Stimulated activated effector memory CD8-positive, alpha-beta T cell treated with anti-CD3 and anti-CD28 coated beads, Interleukin-12 subunit alpha, Interleukin-12 subunit beta, amount 100 ng/mL, for 72 hours (primary cell): ENCODE measurements at regions not wholly inside any gene's neighbourhood (a gene's known extent, or its start where the extent isn't known, plus 50 kb on each side); places are given as distances from the start of the nearest gene placed in this dataset.

Source experiments
- ATAC-seq: fragments of 150-1000 bp; cut with Tn5 transposase; 2 replicates; pipeline ENCODE4 v1.10.0; 2021
- DNase-seq, 2 donors: peaks; one replicate each; pipeline ENCODE4 v3.0.0; 2021 to 2022; ENCODE audit warnings: low spot score in 2 of 2
- H3K27ac Mint-ChIP-seq: one replicate; pipeline ENCODE4 v1.8.0; 2022; ENCODE audit warnings: mild to moderate bottlenecking, mixed read lengths
- H3K36me3 Mint-ChIP-seq: one replicate; pipeline ENCODE4 v1.8.0; 2022; ENCODE audit warnings: mild to moderate bottlenecking, mixed read lengths
- H3K4me1 Mint-ChIP-seq: one replicate; pipeline ENCODE4 v1.8.0; 2022; ENCODE audit warnings: mixed read lengths
- H3K4me3 Mint-ChIP-seq: one replicate; pipeline ENCODE4 v1.8.0; 2022; ENCODE audit warnings: mild to moderate bottlenecking, mixed read lengths
- H3K9me3 Mint-ChIP-seq: one replicate; pipeline ENCODE4 v1.8.0; 2022; ENCODE audit warnings: mixed read lengths

DNA sequence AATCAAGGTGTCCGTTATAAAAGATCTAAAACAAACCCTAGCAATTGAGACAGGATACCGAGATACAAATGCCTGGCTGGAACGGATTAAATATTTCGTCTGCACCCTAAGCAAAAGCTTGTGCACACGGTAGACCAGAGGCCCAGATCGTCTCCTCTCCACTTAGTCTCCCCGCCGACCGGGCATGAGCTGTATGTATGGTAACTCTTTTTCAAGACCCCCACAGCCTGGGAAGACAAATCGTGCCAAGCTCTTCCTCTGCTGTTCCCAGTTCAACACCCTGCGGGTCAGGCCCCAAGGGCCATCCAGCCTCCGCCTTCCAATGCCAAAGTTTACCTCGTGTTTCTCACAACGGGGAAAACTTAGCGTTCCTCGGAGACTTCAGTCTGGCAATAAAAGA lies 285.7 kb upstream of the GALNT17 start:
- Mint-ChIP-seq H3K27ac (no peak overlapping the region), H3K9me3 (peaks cover 17% of the 10 kb centered on the region)

DNA sequence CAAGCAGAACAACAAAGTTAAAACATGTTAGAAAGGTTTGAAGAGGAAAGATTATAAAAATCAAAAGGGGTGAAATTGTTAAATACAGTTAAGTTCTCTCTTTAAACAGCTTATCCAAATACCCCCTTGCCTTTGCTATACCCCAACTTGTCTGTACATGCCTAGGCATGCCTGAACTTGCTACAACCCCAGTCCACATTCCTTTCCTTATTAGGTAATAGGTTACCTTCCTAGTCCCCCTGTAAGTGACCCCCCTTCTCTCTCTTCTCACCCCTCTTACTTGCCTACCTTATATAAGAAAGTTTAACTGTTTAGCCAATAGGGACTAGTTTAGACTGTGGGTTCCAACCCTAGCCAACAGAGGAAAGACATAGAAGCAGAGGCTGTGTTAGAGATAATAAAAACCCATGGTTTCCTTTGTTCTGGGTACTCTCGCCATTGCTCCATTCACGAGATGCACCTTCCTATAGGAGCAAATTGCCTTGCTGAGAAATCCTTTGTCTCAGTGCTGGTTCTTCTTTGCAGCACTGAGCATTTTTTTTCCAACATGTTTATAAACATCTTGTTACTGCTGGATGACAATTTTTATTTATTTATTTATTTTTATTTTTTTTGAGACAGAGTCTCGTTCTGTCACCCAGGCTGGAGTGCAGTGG lies 282.2 kb upstream of the GALNT17 start:
- Mint-ChIP-seq H3K36me3 (no peaks in the 10 kb centered on the region), H3K9me3 (peaks cover 16% of the 10 kb centered on the region), H3K4me1 (peaks cover 6% of the 10 kb centered on the region), H3K4me3 (no peak overlapping the region), H3K27ac (no peak overlapping the region)
- ATAC-seq (no peak), DNase-seq (no peak)

More for the DNA sequence above, 285.7 kb upstream of the GALNT17 start:
- Mint-ChIP-seq H3K36me3 (no peaks in the 10 kb centered on the region), H3K4me3 (no peak overlapping the region), H3K4me1 (peaks cover 6% of the 10 kb centered on the region)
- DNase-seq = no peak
- no peak for ATAC-seq

DNA sequence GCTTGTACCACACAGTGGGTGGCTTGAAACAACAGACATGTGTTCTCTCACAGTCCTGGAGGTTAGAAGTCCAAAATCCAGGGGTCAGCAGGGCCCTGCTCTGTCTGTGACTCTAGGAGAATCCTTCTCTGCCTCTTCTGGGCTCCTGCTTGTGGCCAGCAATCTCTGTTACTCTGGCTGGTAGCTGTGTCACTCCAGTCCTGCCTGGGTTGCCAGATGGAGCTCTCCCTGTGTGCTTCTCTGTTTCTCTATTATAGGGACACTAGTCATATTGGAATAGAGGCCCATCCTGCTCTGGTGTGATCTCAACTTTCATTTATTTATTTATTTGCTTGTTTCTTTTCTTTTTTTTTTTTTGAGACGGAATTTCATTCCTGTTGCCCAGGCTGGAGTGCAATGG lies 276.6 kb upstream of the GALNT17 start:
- H3K4me1 Mint-ChIP-seq = no peaks in the 10 kb centered on the region
- DNase-seq = no peak
- no peak for ATAC-seq
- H3K36me3 Mint-ChIP-seq = no peaks in the 10 kb centered on the region
- H3K27ac Mint-ChIP-seq = no peak overlapping the region
- no peaks in the 10 kb centered on the region for H3K9me3 Mint-ChIP-seq
- H3K4me3 Mint-ChIP-seq = no peak overlapping the region

DNA sequence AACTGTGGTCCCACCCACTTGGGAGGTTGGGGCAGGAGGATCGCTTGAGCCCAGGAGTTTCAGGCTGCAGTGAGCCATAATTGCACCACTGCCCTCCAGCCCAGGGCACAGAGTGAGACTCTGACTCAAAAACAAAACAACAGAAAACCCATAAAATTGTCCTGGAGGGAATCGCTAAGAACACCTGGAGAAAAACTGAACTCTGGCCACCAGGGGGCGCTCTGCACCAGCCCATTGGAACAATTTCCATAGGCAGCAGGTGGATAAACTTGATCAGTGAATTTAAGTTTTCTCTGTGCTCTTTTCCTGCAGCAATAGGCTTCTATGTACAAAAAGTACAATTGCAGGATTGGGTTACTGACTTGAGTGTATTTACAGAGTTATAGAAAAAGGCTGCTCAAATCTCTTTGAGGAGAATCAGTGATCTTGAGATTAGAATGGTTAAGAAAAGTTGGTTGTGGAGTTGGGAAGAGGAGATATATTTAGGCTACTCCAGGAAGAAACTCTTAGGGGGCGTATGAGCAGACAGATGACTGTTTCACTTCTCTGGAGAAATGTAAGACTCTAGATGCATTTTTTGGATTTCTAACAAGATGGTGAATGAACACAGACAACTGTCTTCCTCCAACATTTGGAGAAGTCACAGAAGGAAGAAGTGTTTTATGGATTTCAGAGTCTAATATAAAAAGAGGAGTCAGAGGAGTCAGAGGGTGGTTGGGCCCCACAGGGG lies 274.9 kb upstream of the GALNT17 start:
- DNase-seq (peak; percentile 44 to 79), ATAC-seq (no peak)
- no peaks in the 10 kb centered on the region for H3K4me1 Mint-ChIP-seq
- H3K4me3 Mint-ChIP-seq = no peak overlapping the region
- no peaks in the 10 kb centered on the region for H3K36me3 Mint-ChIP-seq
- H3K9me3 Mint-ChIP-seq = no peaks in the 10 kb centered on the region
- no peak overlapping the region for H3K27ac Mint-ChIP-seq

DNA sequence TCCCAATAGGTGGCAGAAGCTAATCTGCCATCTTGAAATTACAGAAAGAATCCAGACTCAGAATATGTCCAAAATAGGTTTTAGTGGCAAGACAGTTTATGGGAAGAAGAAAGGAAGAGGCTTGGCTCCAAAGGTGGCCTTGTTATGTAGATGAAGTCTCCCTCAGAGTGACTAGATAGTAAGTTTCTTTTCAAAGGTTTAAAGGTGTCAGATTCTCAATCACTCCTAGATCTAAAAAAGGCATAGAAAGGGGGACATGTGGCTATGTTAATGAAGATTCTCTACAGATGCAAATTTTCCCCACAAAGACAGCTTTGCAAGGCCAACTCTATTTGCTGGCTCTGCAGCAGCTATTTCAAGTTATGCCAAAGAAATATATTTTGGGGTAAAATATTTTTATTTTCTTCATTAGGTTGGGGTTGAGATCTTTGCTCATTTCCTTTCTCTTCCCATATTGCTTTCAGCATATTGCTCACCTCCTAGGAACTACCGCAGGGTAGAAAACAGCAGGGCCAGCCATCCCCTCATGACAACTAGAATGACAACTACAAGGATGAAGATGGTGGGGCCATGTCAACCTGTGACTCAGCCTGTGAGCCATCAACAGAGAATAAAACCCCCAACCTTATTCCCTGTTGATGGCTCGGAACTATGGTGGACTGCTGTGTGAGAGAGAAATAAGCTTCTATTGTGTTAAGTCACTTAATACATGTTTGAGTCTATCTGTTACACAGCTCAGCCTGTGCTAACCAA lies 274.0 kb upstream of the GALNT17 start:
- peaks cover 4% of the 10 kb centered on the region for H3K9me3 Mint-ChIP-seq
- H3K4me3 Mint-ChIP-seq = no peak overlapping the region
- no peak overlapping the region for H3K27ac Mint-ChIP-seq
- no peak for DNase-seq
- H3K36me3 Mint-ChIP-seq = no peaks in the 10 kb centered on the region
- H3K4me1 Mint-ChIP-seq = no peaks in the 10 kb centered on the region
- ATAC-seq = no peak

DNA sequence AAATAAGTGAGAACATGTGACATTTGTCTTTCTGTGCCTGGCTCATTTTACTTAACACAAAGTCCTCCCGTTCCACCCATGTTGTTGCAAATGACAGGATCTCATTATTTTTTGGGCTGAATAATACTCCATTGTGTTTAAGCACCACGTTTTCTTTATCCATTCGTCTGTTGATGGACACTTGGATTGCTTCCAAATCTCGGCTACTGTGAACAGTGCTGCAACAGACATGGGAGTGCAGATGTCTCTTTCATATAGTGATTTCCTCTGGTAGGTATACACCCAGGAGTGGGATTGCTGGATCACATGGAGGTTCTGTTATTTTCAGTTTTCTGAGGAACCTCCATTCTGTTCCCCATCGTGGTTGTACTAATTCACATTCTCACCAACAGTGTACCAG lies 264.4 kb upstream of the GALNT17 start:
- DNase-seq (no peak), ATAC-seq (no peak)
- Mint-ChIP-seq H3K4me1 (no peaks in the 10 kb centered on the region), H3K4me3 (no peak overlapping the region), H3K27ac (no peak overlapping the region), H3K36me3 (no peaks in the 10 kb centered on the region), H3K9me3 (peaks cover 8% of the 10 kb centered on the region)

DNA sequence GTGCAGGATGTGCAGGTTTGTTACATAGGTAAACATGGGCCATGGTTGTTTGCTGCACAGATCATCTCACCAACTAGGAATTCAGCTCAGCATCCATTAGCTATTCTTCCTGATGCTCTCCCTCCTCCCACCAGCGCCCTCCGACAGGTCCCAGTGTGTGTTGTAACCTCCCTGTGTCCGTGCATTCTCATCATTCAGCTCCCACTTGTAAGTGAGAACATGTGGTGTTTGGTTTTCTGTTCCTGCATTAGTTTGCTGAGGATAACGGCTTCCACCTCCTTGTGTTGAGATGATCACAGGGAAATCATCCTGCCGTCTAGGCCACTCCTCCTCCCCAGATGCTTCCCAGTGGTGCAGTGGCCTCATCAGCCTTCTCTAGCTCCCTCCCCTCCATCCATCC lies 261.6 kb upstream of the GALNT17 start:
- H3K4me3 Mint-ChIP-seq = no peak overlapping the region
- H3K4me1 Mint-ChIP-seq = no peaks in the 10 kb centered on the region
- ATAC-seq = no peak
- no peaks in the 10 kb centered on the region for H3K36me3 Mint-ChIP-seq
- peaks cover 6% of the 10 kb centered on the region for H3K9me3 Mint-ChIP-seq
- no peak for DNase-seq
- H3K27ac Mint-ChIP-seq = no peak overlapping the region

DNA sequence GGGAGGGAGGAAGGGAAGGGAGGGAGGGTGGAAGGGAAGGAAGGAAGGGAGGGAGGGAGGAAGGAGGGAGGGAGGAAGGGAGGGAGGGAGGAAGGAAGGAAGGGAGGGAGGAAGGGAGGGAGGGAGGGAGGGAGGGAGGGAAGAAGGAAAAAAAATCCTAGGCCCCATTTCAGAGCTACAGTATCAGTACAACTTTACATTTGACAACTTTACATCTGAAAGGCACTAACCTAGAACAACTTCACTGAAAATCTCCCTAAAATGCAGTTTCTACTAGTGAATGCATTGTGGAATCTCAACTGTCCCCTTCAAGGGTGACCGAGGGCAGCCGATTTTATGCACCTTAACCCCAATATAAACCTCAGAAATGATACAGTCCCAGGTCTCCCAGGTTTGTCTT lies 259.8 kb upstream of the GALNT17 start:
- H3K4me3 Mint-ChIP-seq = no peak overlapping the region
- no peak for DNase-seq
- H3K27ac Mint-ChIP-seq = no peak overlapping the region
- ATAC-seq = no peak
- H3K36me3 Mint-ChIP-seq = no peaks in the 10 kb centered on the region
- H3K4me1 Mint-ChIP-seq = no peaks in the 10 kb centered on the region
- H3K9me3 Mint-ChIP-seq = peaks cover 6% of the 10 kb centered on the region

DNA sequence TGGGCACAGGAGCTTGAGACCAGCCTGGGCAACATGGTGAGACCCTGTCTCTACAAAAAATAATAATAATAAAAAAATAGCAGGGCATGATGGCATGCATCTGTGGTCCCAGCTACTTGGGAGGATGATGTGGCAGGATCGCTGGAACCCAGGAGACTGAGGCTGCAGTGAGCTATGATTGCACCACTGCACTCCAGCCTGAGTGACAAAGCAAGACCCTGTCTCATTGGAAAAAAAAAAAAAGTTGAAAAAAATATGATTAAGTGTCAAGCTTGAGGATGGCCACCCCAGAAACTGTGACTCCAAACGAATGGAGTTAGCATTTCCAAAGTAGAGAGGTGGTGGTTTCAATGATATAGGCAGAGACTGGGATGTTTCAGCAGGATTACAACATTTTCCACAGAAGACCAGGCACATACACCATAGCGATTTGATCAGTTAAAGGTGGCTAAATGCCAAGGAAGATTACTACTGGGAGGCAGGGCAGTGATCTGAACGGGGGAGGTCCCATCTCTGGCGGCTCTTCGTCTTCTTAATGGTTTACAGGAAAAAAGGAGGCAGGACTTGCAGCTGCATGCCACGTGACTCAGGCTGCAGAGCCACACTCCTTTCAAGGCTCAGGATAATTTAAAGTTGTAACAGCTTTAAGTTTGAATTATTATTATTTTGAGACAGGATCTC lies 250.6 kb upstream of the GALNT17 start:
- DNase-seq = no peak
- Mint-ChIP-seq H3K9me3 (peaks cover 3% of the 10 kb centered on the region), H3K4me3 (no peak overlapping the region), H3K4me1 (no peaks in the 10 kb centered on the region), H3K27ac (no peak overlapping the region), H3K36me3 (no peaks in the 10 kb centered on the region)
- ATAC-seq = no peak

DNA sequence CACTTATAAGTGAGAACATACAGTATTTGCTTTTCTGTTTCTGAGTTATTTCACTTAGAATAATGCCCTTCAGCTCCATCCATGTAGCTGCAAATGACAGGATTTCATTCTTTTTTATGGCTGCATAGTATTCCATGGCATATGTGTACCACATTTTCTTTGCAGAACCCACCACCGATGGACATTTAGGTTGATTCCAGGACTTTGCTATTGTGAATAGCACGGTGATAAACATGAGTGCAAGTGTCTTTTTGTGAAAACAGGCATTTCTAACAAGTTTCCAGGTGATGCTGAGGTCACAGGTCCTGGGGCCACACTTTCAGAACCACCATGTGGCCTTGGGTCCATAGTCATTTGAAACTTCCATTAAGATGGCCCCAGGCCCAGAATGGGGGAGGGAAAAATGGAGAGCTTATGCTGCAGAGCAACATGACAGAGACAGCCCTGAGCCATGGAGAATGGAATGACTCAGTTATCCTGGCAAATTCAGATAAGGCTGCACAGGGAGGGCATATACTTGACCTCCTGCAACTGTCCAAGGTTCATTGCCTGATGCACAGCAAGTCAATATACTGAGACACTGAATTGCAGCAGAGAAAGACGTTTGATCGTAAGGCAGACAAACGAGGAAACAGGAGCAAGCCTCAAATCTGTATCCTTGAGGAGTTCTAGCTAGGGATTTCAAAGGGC lies 248.0 kb upstream of the GALNT17 start:
- DNase-seq = no peak
- Mint-ChIP-seq H3K9me3 (peaks cover 6% of the 10 kb centered on the region), H3K4me1 (no peaks in the 10 kb centered on the region), H3K36me3 (no peaks in the 10 kb centered on the region), H3K27ac (no peak overlapping the region), H3K4me3 (no peak overlapping the region)
- ATAC-seq = no peak

DNA sequence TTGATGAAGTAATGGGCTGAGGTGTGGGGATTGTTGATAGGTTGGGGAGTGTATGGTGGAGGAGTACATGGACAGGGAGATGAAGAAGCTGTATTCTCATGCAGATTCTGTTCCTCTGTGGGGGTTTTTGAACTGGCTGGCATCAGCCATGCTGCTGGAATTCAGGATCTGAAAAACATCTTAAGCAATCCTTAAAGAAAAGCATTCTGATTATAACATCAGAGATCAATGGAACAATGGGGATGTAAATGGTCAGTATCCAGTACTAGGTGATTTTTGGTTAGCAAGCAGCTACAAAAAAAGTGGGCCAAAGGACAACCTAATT lies 247.5 kb upstream of the GALNT17 start:
- Mint-ChIP-seq H3K4me1 (no peaks in the 10 kb centered on the region), H3K36me3 (no peaks in the 10 kb centered on the region), H3K27ac (no peak overlapping the region), H3K4me3 (no peak overlapping the region), H3K9me3 (peaks cover 6% of the 10 kb centered on the region)
- DNase-seq (no peak), ATAC-seq (no peak)

DNA sequence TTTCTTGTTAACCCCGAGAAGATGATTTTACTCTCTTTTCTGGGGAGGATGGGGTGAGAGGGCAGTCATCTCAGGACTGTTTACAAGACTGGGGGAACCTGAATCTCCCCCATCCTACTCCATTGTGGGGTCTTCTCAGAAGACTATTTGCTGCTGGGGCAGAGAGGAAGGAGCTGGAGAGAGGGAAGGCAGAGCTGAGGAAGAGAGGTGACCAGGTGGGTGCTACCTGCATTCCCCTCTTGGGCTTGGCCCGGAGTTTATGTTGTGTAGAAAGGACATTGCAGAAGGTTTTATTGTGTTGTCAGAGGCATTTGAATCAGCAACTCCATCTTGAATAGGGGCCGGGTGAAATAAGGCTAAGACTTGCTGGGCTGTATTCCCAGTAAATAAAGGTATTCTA lies 247.1 kb upstream of the GALNT17 start:
- Mint-ChIP-seq H3K9me3 (peaks cover 6% of the 10 kb centered on the region), H3K27ac (no peak overlapping the region), H3K4me3 (no peak overlapping the region), H3K4me1 (no peaks in the 10 kb centered on the region), H3K36me3 (no peaks in the 10 kb centered on the region)
- DNase-seq (no peak), ATAC-seq (no peak)

DNA sequence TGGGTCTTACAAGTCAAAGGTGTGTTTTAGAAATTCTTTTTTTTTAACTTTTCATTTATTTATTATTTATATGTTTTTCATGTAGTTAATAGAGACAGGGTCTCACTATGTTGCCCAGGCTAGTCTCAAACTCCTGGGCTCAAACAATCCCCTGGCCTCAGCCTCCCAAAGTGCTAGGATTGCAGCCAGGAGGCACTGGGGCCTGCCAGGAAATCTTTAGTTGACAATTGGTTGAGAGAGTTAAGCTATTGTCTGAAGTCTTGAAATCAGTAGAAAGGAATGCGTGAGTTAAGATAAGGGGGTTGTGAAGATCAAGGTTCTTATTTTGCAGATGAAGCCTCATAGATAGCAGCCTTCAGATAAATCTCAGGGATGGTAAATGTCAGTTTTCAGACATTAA lies 245.4 kb upstream of the GALNT17 start:
- Mint-ChIP-seq H3K27ac (no peak overlapping the region), H3K36me3 (no peaks in the 10 kb centered on the region), H3K4me3 (no peak overlapping the region), H3K9me3 (peaks cover 3% of the 10 kb centered on the region), H3K4me1 (no peaks in the 10 kb centered on the region)
- ATAC-seq (no peak), DNase-seq (no peak)

DNA sequence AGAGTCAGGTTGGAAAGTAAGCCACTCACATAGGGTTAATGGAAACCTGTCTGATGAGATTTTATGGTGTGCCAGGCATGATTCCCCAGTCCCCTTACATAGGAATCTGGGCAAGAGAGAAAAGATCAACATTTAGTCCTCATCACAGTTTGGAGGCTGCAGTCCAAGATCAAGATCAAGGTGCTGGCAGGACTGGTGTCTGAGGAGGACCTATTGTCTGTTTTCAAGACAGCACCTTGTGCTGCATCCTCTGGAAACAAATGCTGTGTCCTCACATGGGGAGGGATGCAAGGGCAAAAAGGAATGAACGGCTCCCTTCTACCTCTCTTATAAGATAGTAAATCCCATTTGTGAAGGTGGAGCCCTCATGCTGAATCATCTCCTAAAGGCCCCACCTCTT lies 244.8 kb upstream of the GALNT17 start:
- H3K27ac Mint-ChIP-seq = no peak overlapping the region
- H3K4me3 Mint-ChIP-seq = no peak overlapping the region
- no peaks in the 10 kb centered on the region for H3K4me1 Mint-ChIP-seq
- ATAC-seq (no peak), DNase-seq (no peak)
- peaks cover 3% of the 10 kb centered on the region for H3K9me3 Mint-ChIP-seq
- H3K36me3 Mint-ChIP-seq = no peaks in the 10 kb centered on the region
